Body of pancreas (tissue), 4 donors: ENCODE measurements at regions not wholly inside any gene's neighbourhood (a gene's known extent, or its start where the extent isn't known, plus 50 kb on each side); places are given as distances from the start of the nearest gene placed in this dataset.

Experiments
- ATAC-seq: fragments of 150-250 bp; one replicate; pipeline ENCODE4 v1.9.1; 2016
- DNase-seq, 4 donors: peaks; one replicate each; pipeline ENCODE4 v3.0.0-alpha.2; 2019
- H3K27ac ChIP-seq, 4 donors: fragments of 200-600 bp; sonication (generic); 1 replicate in 3 of 4; 2 replicates in 1 of 4; pipeline versions ENCODE4 v1.5.1 to v1.6.1; 2016 to 2019; ENCODE audit warnings: mild to moderate bottlenecking in 1 of 4, mixed read lengths in 1 of 4, moderate library complexity in 1 of 4
- H3K27me3 ChIP-seq, 2 donors: fragments of 200-600 bp; sonication (generic); one replicate each; pipeline ENCODE4 v1.6.0; 2016; ENCODE audit warnings: mild to moderate bottlenecking in 1 of 2
- H3K36me3 ChIP-seq, 2 donors: fragments of 200-600 bp; sonication (generic); replicated peaks in 1 of 2; 2 replicates each; pipeline ENCODE4 v1.5.1; 2016; ENCODE audit warnings: low read depth in 2 of 2; ENCODE audit not compliant: insufficient read depth in 1 of 2
- H3K4me1 ChIP-seq: fragments of 200-600 bp; sonication (generic); one replicate; pipeline ENCODE4 v1.6.0; 2016
- H3K4me3 ChIP-seq, 2 donors: fragments of 200-600 bp; sonication (generic); 1 replicate in 1 of 2; 2 replicates in 1 of 2; pipeline ENCODE4 v1.5.1; 2016 to 2019
- H3K9me3 ChIP-seq, 3 donors: fragments of 200-600 bp; sonication (generic); 1 replicate in 2 of 3; 2 replicates in 1 of 3; pipeline ENCODE4 v1.5.1; 2016
- CTCF ChIP-seq, 7 experiments: fragments of 450-650 bp in 4 of 7; fragments of 200-600 bp in 3 of 7; sonication (generic) in 3 of 7; IDR thresholded peaks; one replicate each; pipeline ENCODE4 v1.5.1; 2016 to 2019; ENCODE audit warnings: antibody characterized with exemption in 7 of 7
- POLR2A ChIP-seq, 3 donors: fragments of 450-650 bp; IDR thresholded peaks; one replicate each; pipeline ENCODE4 v1.6.1; 2016; ENCODE audit warnings: antibody characterized with exemption in 3 of 3, mild to moderate bottlenecking in 2 of 3
- WGBS, 2 donors: methylation state at CpG; one replicate each; pipeline ENCODE4 v1.1.5; 2017; 5-methylcytosine and 5-hydroxymethylcytosine counted together
- intact Hi-C: fragments of 100-400 bp; cut with DNase I; formaldehyde crosslinking; loops from one replicate; pipeline ENCODE4 v1.15.1; 2023

GRCh38 chr2:18668221-18668620, 78.9 kb upstream of the NT5C1B start:
- Histone ChIP-seq H3K9me3 (no peaks in the 10 kb centered on the region), H3K36me3 (no peaks in the 10 kb centered on the region), H3K27ac (no peak overlapping the region), H3K27me3 (no peaks in the 10 kb centered on the region), H3K4me1 (no peaks in the 10 kb centered on the region), H3K4me3 (no peak overlapping the region)
- intact Hi-C loops = no loop called here
- ATAC-seq (no peak), DNase-seq (no peak)
- 72 to 76% methylated on average over 2 of the region's 2 CpGs for WGBS, 2 donors
- no peak for TF ChIP-seq POLR2A (IDR thresholded peaks at IDR 0.05)
- TF ChIP-seq CTCF (IDR thresholded peaks at IDR 0.05) = no peak

- Histone ChIP-seq H3K27ac (no peak overlapping the region), H3K36me3 (no peaks in the 10 kb centered on the region), H3K4me1 (no peaks in the 10 kb centered on the region), H3K4me3 (no peak overlapping the region), H3K27me3 (no peaks in the 10 kb centered on the region), H3K9me3 (no peaks in the 10 kb centered on the region)
- no peak for TF ChIP-seq CTCF (IDR thresholded peaks at IDR 0.05)
- no peak for TF ChIP-seq POLR2A (IDR thresholded peaks at IDR 0.05)
- ATAC-seq = no peak
- DNase-seq = no peak
- intact Hi-C loops = no loop called here
- 80 to 88% methylated on average over 1 of the region's 1 CpG for WGBS, 2 donors
Observed at GRCh38 chr2:18664421-18664820, 75.1 kb upstream of the NT5C1B start.

GRCh38 chr2:18663861-18664260, 74.5 kb upstream of the NT5C1B start:
- no peak for ATAC-seq

GRCh38 chr2:18662689-18663088, 73.3 kb upstream of the NT5C1B start:
- 88 to 91% methylated on average over 5 of the region's 5 CpGs for WGBS, 2 donors
- H3K4me1 ChIP-seq = no peaks in the 10 kb centered on the region
- H3K27me3 ChIP-seq = no peaks in the 10 kb centered on the region
- no peak overlapping the region for H3K4me3 ChIP-seq
- no peak for DNase-seq
- intact Hi-C loops = no loop called here
- TF ChIP-seq CTCF (IDR thresholded peaks at IDR 0.05) = no peak
- TF ChIP-seq POLR2A (IDR thresholded peaks at IDR 0.05) = no peak
- no peak overlapping the region for H3K27ac ChIP-seq
- H3K36me3 ChIP-seq = no peaks in the 10 kb centered on the region
- H3K9me3 ChIP-seq = no peaks in the 10 kb centered on the region
- ATAC-seq = no peak

More at GRCh38 chr2:18663861-18664260, 74.5 kb upstream of the NT5C1B start:
- Histone ChIP-seq H3K36me3 (no peaks in the 10 kb centered on the region), H3K4me3 (no peak overlapping the region), H3K27ac (no peak overlapping the region), H3K9me3 (no peaks in the 10 kb centered on the region), H3K4me1 (no peaks in the 10 kb centered on the region), H3K27me3 (no peaks in the 10 kb centered on the region)
- no peak for DNase-seq
- WGBS, 2 donors = 87 to 88% methylated on average over 3 of the region's 3 CpGs
- TF ChIP-seq POLR2A (IDR thresholded peaks at IDR 0.05) (no peak), CTCF (IDR thresholded peaks at IDR 0.05) (no peak)
- intact Hi-C loops = no loop called here

- H3K4me3 ChIP-seq = no peak overlapping the region
- no peaks in the 10 kb centered on the region for H3K27me3 ChIP-seq
- no peaks in the 10 kb centered on the region for H3K4me1 ChIP-seq
- no peak overlapping the region for H3K27ac ChIP-seq
- TF ChIP-seq POLR2A (IDR thresholded peaks at IDR 0.05) = no peak
- no peak for TF ChIP-seq CTCF (IDR thresholded peaks at IDR 0.05)
- ATAC-seq = no peak
- H3K9me3 ChIP-seq = no peaks in the 10 kb centered on the region
- DNase-seq = no peak
- intact Hi-C loops = no loop called here
- no peaks in the 10 kb centered on the region for H3K36me3 ChIP-seq
- 71 to 91% methylated on average over 1 of the region's 1 CpG for WGBS, 2 donors
Observed at GRCh38 chr2:18659915-18660314, 70.5 kb upstream of the NT5C1B start.
